H9 (cell line): ENCODE measurements at regions not wholly inside any gene's neighbourhood (a gene's known extent, or its start where the extent isn't known, plus 50 kb on each side); places are given as distances from the start of the nearest gene placed in this dataset.

ENCODE experiments used
- DNase-seq: peaks from one replicate; pipeline ENCODE4 v3.0.0-alpha.2; 2017
- H2AFZ ChIP-seq: one replicate; pipeline ENCODE4 v1.6.1; 2013; ENCODE audit warnings: mild to moderate bottlenecking, low read length, control low read depth, moderate library complexity
- H2AK5ac ChIP-seq: 2 replicates; pipeline ENCODE4 v1.6.1; 2013; ENCODE audit warnings: low read length, control low read depth, mixed read lengths; ENCODE audit not compliant: insufficient read length
- H2BK120ac ChIP-seq: one replicate; pipeline ENCODE4 v1.6.1; 2013; ENCODE audit warnings: low read depth, mild to moderate bottlenecking, low read length, control low read depth, inconsistent platforms; ENCODE audit not compliant: poor library complexity, severe bottlenecking
- H2BK12ac ChIP-seq: 2 replicates; pipeline ENCODE4 v1.6.1; 2013; ENCODE audit warnings: low read length, control low read depth, mixed read lengths, low read depth; ENCODE audit not compliant: insufficient read length
- H2BK15ac ChIP-seq: 2 replicates; pipeline ENCODE4 v1.6.1; 2013; ENCODE audit warnings: low read depth, low read length, control low read depth
- H2BK20ac ChIP-seq: one replicate; pipeline ENCODE4 v1.6.1; 2013; ENCODE audit warnings: low read depth, mild to moderate bottlenecking, low read length, control low read depth, inconsistent platforms; ENCODE audit not compliant: poor library complexity, severe bottlenecking
- H2BK5ac ChIP-seq: 2 replicates; pipeline ENCODE4 v1.6.1; 2013; ENCODE audit warnings: low read length, control low read depth, mixed read lengths; ENCODE audit not compliant: insufficient read length
- H3K14ac ChIP-seq: 2 replicates; pipeline ENCODE4 v1.6.1; 2013; ENCODE audit warnings: low read length, control low read depth; ENCODE audit not compliant: insufficient read depth
- H3K18ac ChIP-seq: 2 replicates; pipeline ENCODE4 v1.6.1; 2013; ENCODE audit warnings: low read depth, mild to moderate bottlenecking, mixed read lengths, low read length, control low read depth; ENCODE audit not compliant: insufficient read length
- H3K23ac ChIP-seq: 2 replicates; pipeline ENCODE4 v1.6.1; 2013; ENCODE audit warnings: low read length, control low read depth, mixed read lengths, low read depth; ENCODE audit not compliant: insufficient read length
- H3K23me2 ChIP-seq: 2 replicates; pipeline ENCODE4 v1.6.1; 2013; ENCODE audit warnings: low read depth, mild to moderate bottlenecking, mixed read lengths, low read length, control low read depth; ENCODE audit not compliant: insufficient read length, poor library complexity, severe bottlenecking
- H3K27ac ChIP-seq: 2 replicates; pipeline ENCODE4 v1.5.1; 2013; ENCODE audit warnings: low read length, control low read depth, mixed read lengths, low read depth; ENCODE audit not compliant: insufficient read length
- H3K27me3 ChIP-seq: 2 replicates; pipeline ENCODE4 v1.6.1; 2013; ENCODE audit warnings: low read length, control low read depth, inconsistent platforms; ENCODE audit not compliant: insufficient read depth
- H3K4ac ChIP-seq: 2 replicates; pipeline ENCODE4 v1.6.1; 2013; ENCODE audit warnings: low read depth, mild to moderate bottlenecking, control low read depth, inconsistent platforms, low read length, moderate library complexity
- H3K4me1 ChIP-seq: 2 replicates; pipeline ENCODE4 v1.6.1; 2013; ENCODE audit warnings: low read length, control low read depth, inconsistent platforms; ENCODE audit not compliant: insufficient read depth
- H3K4me2 ChIP-seq: 2 replicates; pipeline ENCODE4 v1.6.1; 2013; ENCODE audit warnings: low read length, control low read depth, mixed read lengths; ENCODE audit not compliant: insufficient read length, insufficient read depth
- H3K56ac ChIP-seq: 2 replicates; pipeline ENCODE4 v1.6.1; 2013; ENCODE audit warnings: low read depth, mild to moderate bottlenecking, mixed read lengths, low read length, control low read depth; ENCODE audit not compliant: insufficient read length
- H3K79me1 ChIP-seq: 2 replicates; pipeline ENCODE4 v1.6.1; 2013; ENCODE audit warnings: low read depth, mild to moderate bottlenecking, moderate library complexity, low read length, control low read depth, inconsistent platforms; ENCODE audit not compliant: insufficient read depth, poor library complexity, severe bottlenecking
- H3K79me2 ChIP-seq: 2 replicates; pipeline ENCODE4 v1.6.1; 2013; ENCODE audit warnings: low read length, control low read depth, inconsistent platforms; ENCODE audit not compliant: insufficient read depth
- H3K9ac ChIP-seq: 2 replicates; pipeline ENCODE4 v1.6.1; 2013; ENCODE audit warnings: low read length, control low read depth, mixed read lengths; ENCODE audit not compliant: insufficient read length; ENCODE audit errors: extremely low read depth
- H3K9me3 ChIP-seq: one replicate; pipeline ENCODE4 v1.6.1; 2013; ENCODE audit warnings: low read depth, low read length, inconsistent platforms; ENCODE audit not compliant: control insufficient read depth
- H3T11ph ChIP-seq: one replicate; pipeline ENCODE4 v1.6.1; 2013; ENCODE audit warnings: mild to moderate bottlenecking, low read length, control low read depth, inconsistent platforms
- H4K20me1 ChIP-seq: one replicate; pipeline ENCODE4 v1.6.1; 2013; ENCODE audit not compliant: control insufficient read depth, insufficient read length, insufficient read depth
- H4K5ac ChIP-seq: 2 replicates; pipeline ENCODE4 v1.6.1; 2013; ENCODE audit warnings: low read depth, mild to moderate bottlenecking, mixed read lengths, low read length, control low read depth; ENCODE audit not compliant: insufficient read length
- H4K8ac ChIP-seq: replicated peaks from 2 replicates; pipeline ENCODE4 v1.6.1; 2013; ENCODE audit warnings: low read length, control low read depth, mixed read lengths, low read depth; ENCODE audit not compliant: insufficient read length
- H4K91ac ChIP-seq: 2 replicates; pipeline ENCODE4 v1.6.1; 2013; ENCODE audit warnings: low read depth, mild to moderate bottlenecking, moderate library complexity, mixed read lengths, low read length, control low read depth; ENCODE audit not compliant: insufficient read length
- H3K27ac Mint-ChIP-seq, 3 experiments: 2 replicates in 2 of 3; 3 replicates in 1 of 3; pipeline ENCODE4 v1.8.0; 2020 to 2021; ENCODE audit warnings: mixed read lengths in 3 of 3, mild to moderate bottlenecking in 1 of 3, moderate library complexity in 1 of 3
- H3K27me3 Mint-ChIP-seq: 2 replicates; pipeline ENCODE4 v1.8.0; 2021; ENCODE audit warnings: low read depth, mild to moderate bottlenecking, moderate library complexity, mixed read lengths
- H3K36me3 Mint-ChIP-seq, 3 experiments: 2 replicates in 2 of 3; 3 replicates in 1 of 3; pipeline ENCODE4 v1.8.0; 2020 to 2021; ENCODE audit warnings: low read depth in 3 of 3, mixed read lengths in 3 of 3; ENCODE audit not compliant: insufficient read depth in 1 of 3
- H3K4me1 Mint-ChIP-seq, 2 experiments: 2 replicates each; pipeline ENCODE4 v1.8.0; 2020; ENCODE audit warnings: mixed read lengths in 2 of 2
- H3K4me3 Mint-ChIP-seq, 2 experiments: 2 replicates in 1 of 2; 3 replicates in 1 of 2; pipeline ENCODE4 v1.8.0; 2020 to 2021; ENCODE audit warnings: mild to moderate bottlenecking in 2 of 2, mixed read lengths in 2 of 2, moderate library complexity in 1 of 2
- H3K9me3 Mint-ChIP-seq, 2 experiments: 2 replicates in 1 of 2; 3 replicates in 1 of 2; pipeline ENCODE4 v1.8.0; 2020; ENCODE audit warnings: mild to moderate bottlenecking in 2 of 2, mixed read lengths in 2 of 2, moderate library complexity in 1 of 2
- WGBS: extraction: QIAGEN DNeasy Blood & Tissue Kit; methylation state at CpG from one replicate; pipeline ENCODE4 v1.1.7; 2013; ENCODE audit warnings: missing lambda C conversion rate, low lambda C conversion rate, mixed read lengths; ENCODE audit not compliant: insufficient read length; ENCODE audit errors: extremely low coverage; 5-methylcytosine and 5-hydroxymethylcytosine counted together
- TF ChIP-seq, protein P1 (sequence below): fragments of 200-600 bp; sonication (generic); conservative IDR thresholded peaks from 3 replicates; pipeline ENCODE4 v1.8.0; 2021; ENCODE audit warnings: antibody characterized with exemption, mild to moderate bottlenecking

DNA sequence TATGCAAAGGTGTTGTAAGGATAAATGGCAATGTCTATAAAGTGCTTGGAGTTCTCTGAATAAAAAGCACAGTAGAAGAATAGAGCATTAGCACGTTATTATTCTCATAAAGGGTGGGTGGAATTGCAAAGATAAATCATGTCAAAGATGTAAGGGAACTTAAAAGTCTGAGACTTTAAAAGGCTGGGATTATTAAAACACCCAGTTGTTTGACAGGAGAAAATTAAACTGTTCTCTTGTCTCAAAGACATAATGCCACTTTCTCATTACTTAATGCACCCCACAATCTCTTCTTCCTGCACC lies 70.4 kb upstream of the PDE10A start:
- Histone ChIP-seq H3K9me3 (no peaks in the 10 kb centered on the region), H3K4me1 (no peaks in the 10 kb centered on the region), H4K5ac (no peak overlapping the region), H4K91ac (no peak overlapping the region), H3K4ac (no peak overlapping the region), H3K27ac (no peak overlapping the region), H2BK120ac (no peak overlapping the region), H2BK5ac (no peak overlapping the region), H2BK12ac (no peak overlapping the region), H2BK20ac (no peak overlapping the region), H3K9ac (no peak overlapping the region), H3K23me2 (no peaks in the 10 kb centered on the region), H3T11ph (no peak overlapping the region), H2BK15ac (no peak overlapping the region), H3K56ac (no peak overlapping the region), H3K18ac (no peak overlapping the region), H3K79me2 (no peaks in the 10 kb centered on the region), H3K4me2 (no peak overlapping the region), H4K20me1 (no peaks in the 10 kb centered on the region), H4K8ac (no peak overlapping the region), H3K27me3 (no peaks in the 10 kb centered on the region), H3K23ac (no peak overlapping the region), H2AFZ (no peak overlapping the region), H3K79me1 (no peaks in the 10 kb centered on the region), H3K14ac (no peak overlapping the region), H2AK5ac (no peak overlapping the region)
- DNase-seq, result no peak
- no CpG with 5 or more reads among the region's 1 CpG for WGBS
- Mint-ChIP-seq H3K27ac (no peak overlapping the region), H3K9me3 (peaks cover 0 to 3% of the 10 kb centered on the region in 2 experiments; a peak in 3 of 5 replicates), H3K27me3 (no peaks in the 10 kb centered on the region; the same call in 1 of the 2 replicates), H3K36me3 (no peaks in the 10 kb centered on the region), H3K4me1 (no peaks in the 10 kb centered on the region), H3K4me3 (no peak overlapping the region)
- TF ChIP-seq, protein P1, sequence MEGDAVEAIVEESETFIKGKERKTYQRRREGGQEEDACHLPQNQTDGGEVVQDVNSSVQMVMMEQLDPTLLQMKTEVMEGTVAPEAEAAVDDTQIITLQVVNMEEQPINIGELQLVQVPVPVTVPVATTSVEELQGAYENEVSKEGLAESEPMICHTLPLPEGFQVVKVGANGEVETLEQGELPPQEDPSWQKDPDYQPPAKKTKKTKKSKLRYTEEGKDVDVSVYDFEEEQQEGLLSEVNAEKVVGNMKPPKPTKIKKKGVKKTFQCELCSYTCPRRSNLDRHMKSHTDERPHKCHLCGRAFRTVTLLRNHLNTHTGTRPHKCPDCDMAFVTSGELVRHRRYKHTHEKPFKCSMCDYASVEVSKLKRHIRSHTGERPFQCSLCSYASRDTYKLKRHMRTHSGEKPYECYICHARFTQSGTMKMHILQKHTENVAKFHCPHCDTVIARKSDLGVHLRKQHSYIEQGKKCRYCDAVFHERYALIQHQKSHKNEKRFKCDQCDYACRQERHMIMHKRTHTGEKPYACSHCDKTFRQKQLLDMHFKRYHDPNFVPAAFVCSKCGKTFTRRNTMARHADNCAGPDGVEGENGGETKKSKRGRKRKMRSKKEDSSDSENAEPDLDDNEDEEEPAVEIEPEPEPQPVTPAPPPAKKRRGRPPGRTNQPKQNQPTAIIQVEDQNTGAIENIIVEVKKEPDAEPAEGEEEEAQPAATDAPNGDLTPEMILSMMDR, result no peak
